Activated CD4-positive, alpha-beta T cell treated with anti-CD3 and anti-CD28 coated beads, Interleukin-2, Interleukin-6, amounts not matched to agents 100 ng/mL and 50 ng/mL, durations not matched to agents 16 hours and 8 hours (primary cell): ENCODE measurements at regions not wholly inside any gene's neighbourhood (a gene's known extent, or its start where the extent isn't known, plus 50 kb on each side); places are given as distances from the start of the nearest gene placed in this dataset.
"Not testable (repeated sequence)": the region's sequence is repeated elsewhere in the genome, so short reads cannot be mapped to it uniquely, and the experiment has no call there.

ENCODE experiments used
- DNase-seq: peaks from one replicate; pipeline ENCODE4 v3.0.0-alpha.2; 2020

DNA sequence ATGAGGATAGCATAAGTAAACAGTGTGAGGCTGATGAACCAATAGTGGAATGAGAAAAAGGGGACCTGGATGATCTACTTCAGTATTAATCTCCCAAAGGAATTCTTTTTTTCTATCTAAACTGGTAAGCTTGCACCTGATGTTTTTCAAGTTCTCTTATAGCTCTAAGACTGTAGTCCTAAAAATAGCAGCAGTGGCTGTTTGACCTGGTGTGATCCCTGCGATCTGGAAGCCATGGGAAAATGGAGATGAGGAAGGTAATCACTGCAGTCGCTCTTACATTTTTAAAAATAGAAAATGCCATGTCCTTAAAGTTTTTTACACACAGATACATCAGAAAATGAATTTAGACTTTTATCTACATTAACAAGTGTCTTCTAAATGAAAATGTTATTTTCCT lies 926.4 kb upstream of the SLC35B3 start:
- DNase-seq = no peak

DNA sequence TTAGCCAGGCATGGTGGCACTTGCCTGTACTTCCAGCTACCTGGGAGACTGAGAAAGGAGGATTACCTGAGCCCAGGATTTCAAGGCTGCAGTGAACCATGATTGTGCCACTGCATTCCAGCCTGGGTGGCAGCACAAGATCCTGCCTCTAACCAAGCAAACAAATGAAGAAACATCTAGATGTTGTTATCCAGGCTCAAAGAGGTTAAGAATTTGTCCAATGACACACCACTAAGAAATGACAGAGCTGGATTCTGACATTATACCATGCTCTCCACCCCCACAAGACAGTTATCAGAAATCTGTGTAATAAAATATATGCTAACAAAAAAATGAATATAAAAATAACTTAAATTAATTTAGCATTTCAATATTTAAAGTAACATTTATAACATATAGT lies 925.5 kb upstream of the SLC35B3 start:
- DNase-seq = no peak

DNA sequence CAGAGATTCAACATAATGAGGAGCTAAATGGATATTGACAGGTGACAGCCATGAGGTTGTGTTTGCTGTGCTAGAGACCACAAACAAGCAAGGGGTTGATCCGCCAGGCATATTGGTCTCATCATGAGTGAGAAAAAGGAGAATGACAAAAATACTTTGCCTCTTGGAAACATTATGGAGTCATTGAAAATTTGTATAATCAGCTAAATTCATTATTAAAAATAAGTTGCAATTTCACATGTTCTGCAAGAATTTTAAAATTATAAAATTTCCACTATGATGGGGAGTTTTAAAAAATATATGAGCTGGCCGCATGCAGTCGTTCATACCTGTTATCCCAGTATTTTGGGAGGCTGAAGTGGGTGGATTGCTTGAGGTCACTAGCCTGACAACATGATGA lies 912.3 kb upstream of the SLC35B3 start:
- DNase-seq = no peak

- no peak for DNase-seq
Observed at GRCh38 chr6:9346923-9347322, 911.6 kb upstream of the SLC35B3 start.

- no peak for DNase-seq
Observed at GRCh38 chr6:9335431-9335830, 900.1 kb upstream of the SLC35B3 start.

- DNase-seq = no peak
Observed at GRCh38 chr6:9334979-9335378, 899.6 kb upstream of the SLC35B3 start.

DNA sequence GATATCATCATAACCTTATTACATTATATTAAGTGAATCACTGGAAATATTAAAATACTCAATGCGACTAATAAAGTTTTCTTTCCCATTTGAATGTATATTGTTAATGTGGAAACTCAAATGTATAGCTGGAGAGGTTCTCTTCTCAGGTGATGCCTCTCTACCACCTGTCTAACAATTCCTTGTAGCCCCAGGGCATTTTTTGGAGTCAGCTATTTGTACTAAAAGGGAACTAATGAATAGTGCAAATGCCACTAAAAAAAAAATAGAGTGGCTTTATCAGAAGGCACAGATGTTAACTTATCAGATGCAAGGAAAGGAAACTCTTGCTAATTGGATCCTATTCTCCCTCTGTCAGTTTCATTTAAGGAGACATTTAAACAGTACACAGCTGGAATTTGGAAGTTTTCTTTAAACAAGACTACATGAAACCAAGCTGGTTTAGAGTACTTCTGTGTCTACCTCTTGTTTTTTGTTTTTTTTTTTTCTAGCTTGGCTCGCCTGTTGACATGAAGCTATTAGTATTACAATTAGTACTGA lies 897.0 kb upstream of the SLC35B3 start:
- no peak for DNase-seq

GRCh38 chr6:9316831-9317230 lies 881.5 kb upstream of the SLC35B3 start:
- no peak for DNase-seq

DNA sequence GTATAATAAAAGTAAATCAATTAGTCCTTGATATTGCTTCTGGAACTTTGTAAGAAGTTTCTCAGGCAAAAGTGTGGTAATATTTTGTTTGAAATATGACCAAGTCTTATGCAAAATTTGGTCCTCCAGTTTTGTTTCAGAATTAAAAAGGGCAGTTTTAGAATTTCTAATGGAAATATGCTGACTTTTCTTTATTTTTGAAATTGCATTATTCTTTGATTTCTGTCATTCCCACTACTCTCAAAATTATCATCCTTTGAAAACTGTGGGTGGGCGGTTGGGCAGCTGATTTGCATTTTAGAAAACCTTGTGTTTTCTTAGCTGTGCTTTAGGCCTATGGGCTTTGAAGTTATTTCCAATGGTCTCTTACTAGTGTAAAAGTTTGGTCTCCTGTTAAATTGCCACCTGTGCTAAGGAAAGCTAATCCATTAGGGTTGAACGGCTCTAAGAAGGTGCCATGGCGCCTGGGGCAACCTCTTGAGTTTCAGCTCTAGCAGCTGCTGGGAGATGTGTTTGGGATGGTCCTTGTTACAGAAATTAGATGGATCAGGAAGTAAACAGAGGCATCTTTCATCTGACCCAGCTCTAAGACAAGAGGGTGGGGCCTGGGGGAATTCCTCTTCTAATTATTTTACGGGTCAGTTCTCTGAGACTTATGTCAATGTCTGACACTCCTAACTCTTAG lies 880.8 kb upstream of the SLC35B3 start:
- no peak for DNase-seq

DNA sequence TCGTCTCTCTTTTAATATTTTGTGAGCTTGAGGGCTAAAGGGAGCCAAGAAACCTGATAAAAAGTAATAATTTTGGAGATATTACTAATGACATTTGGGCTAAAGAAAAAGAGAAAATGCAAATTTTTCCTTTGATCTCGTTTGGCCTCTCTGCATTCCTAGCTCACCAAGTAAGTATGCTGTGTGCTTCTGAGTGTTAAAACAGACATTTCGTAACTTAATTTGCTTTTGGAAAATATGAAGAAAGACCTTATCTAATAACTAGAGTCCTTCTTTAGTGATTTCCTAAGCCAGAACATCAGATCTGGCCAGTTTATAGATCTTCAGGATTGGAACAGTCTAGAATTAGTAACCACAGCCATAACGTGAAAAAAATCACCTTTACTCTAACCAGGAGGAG lies 872.9 kb upstream of the SLC35B3 start:
- DNase-seq = no peak

GRCh38 chr6:9307786-9308185 lies 872.4 kb upstream of the SLC35B3 start:
- DNase-seq = no peak

DNA sequence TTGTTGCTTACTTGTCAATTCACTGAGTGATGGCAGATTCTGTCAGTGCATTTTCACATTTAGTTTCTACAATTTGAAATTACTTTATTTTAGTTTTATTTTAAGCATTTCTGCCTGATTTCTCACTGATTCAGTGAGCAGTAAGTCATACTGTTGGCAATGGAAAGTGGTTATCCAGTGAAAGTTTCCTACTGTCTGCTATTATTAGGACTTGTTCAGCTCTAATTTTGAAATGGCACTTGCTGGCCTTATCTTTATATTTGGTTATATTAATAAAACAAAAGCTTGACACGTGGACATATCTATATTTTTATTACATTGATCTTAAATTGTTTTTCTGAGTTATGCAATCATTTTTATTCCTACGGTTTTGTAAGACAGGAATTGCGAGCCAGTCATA lies 871.8 kb upstream of the SLC35B3 start:
- no peak for DNase-seq

DNA sequence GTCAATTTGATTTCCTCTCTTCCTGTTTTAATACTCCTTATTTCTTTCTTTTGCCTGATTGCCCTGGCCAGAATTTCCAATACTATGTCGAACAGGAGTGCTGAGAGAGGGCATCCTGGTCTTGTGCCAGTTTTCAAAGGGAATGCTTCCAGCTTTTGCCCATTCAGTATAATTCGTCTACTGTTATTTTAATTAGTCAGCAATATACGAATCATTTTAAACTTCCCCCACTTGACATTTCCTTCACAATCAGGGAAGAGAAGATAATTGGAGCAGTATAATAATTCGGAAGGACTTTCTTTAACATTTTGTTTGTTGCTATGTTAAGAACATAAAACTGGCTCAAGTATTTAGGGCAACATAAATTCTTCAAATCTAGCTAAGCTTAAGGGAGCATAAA lies 860.3 kb upstream of the SLC35B3 start:
- DNase-seq = no peak

DNA sequence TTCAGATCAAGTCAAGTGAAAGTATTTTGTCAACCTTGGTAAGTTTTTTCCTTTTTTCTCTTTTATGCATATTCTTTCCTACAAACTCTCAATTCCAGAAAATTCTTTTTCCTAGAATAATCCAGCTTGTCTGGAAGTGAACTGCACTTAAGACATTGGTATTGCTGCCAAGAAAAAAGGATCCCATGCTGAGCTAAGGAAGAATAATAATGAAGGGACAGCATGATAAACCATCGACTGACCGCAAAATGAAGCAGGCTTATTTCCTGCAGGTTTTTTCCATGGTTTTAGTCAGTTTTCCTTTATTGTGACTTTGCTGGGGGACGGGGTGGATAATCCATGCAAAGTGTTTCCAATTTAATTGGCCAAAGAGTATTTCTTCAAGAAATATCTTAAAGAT lies 857.6 kb upstream of the SLC35B3 start:
- no peak for DNase-seq

GRCh38 chr6:9290342-9290741 lies 855.0 kb upstream of the SLC35B3 start:
- DNase-seq = not testable (repeated sequence)

DNA sequence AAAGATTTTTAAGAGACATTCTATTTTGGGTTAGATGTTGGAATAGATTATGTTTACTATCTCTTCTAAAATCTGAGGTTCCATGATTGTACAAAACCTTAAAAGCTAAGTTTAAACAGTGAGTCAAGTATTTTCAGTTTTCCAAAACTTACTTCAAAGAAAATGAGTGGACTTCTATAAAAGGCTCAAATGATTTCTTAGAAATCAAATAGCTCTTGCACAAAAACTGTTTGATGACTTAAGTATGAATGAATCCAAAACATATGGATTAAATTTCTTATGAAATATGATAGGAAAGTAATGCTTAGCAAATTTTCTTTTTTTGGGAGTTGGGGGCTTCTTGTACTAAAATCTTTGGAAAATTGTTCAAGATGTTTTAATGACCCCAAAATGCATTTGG lies 837.3 kb upstream of the SLC35B3 start:
- DNase-seq = no peak

DNA sequence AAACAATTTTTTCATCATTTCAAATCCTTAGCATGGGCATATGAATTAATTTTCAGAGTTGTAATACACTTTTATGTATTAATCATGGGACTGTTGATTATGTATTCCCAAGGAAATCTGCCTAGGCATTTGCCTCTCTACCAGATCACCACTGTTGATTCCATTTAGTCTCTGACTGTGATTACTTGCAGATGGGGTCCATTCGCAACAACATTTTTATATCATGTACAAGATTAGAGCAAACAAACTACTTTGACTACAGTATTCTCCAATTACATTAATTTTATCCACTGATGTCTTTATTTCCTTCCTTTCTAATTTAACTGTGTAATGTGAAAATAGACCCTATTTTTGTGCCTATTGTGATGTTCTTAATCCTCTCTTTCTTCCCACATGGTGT lies 831.4 kb upstream of the SLC35B3 start:
- DNase-seq = no peak

DNA sequence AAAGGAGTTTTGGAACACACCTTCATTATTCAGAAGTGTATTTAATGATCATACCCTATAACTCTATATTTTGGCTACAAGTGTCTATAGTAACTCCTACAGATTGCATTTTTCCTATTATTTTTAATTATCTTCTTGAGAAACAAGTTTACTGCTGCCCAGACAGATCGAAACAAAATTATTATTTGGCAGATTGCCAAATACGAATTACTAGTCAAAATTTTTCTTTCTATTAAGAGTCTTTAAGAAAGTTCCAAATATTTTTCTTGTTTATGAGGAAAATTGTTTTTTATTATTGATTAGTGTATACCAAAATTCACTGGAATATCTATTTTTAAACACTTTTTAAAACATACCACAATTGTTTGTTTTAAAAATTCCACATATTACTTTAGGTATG lies 821.9 kb upstream of the SLC35B3 start:
- DNase-seq = no peak

DNA sequence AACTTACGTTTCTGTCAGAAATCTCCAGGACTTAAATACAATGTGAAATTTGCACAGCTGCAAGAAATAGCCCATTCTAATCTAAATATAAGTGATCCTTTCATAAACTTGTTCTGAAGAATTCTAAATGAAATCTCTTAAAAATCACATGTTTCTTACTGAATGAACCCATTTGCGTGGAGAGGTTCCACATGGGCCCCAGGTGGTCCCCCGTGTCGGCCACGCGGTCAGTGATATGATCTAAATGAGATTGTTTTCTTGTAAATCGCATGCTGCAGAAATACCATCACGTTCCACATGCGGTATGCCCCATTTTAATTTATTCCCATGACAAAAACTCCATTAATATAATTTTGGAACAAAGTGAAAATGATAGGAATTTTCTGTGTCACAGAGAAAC lies 818.9 kb upstream of the SLC35B3 start:
- no peak for DNase-seq

GRCh38 chr6:9252799-9253198 lies 817.5 kb upstream of the SLC35B3 start:
- DNase-seq = no peak

DNA sequence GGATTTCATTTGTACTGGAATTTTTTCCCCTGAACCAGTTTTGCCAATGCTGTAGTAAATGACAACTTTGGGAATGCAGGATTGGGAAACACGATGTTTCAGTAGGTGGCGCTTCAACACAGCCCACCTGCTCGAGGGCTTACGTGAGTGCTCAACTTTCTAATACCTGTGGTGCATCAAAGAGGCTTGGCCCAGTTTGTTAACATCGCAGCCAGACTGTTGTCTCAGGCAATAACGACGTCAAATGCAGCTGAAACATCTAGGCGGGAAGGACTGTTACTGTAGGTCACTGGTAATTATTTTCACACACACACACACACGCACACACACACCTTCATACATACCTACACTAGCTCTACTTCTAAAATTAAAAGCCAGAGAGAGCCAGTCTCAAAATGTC lies 815.5 kb upstream of the SLC35B3 start:
- DNase-seq = no peak

DNA sequence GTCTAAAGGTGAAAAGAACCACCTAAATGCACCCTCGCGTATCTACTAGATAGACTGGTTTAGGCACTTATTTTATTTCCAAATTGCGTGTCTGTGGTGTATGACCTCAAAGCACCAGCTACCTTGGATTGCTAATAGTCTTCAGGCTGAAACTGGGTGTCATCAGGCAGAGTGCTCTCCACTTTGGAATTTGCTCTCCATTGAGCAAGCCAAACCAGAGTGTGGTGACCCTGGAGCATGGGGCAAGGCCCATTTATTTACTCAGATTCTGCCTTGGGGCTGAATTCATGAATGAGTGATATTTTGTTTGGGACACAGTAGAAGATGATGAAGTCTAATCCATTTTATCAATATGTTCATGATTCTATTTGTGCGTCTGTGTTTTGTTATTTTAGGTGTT lies 812.8 kb upstream of the SLC35B3 start:
- DNase-seq = no peak

- DNase-seq = no peak
Observed at GRCh38 chr6:9240861-9241260, 805.5 kb upstream of the SLC35B3 start.

DNA sequence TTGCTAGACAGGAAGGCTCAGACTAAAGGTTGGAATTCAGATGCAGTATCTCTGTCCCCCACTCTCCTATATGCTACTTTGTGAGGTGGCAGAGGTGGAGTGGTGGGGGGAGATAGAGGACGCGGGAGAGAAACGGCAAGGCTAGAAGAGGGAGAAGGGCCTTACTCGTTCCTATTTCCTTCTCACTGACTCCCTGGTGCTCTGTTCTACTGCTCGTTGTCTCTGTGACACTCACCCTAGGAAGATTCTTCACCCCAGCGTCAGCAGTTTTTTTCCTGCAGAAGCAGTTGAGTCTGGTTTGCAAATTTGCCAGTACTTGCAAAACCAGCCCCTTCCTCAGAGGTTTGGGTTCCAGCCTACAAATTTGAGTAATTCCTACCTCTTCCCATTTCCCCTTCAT lies 801.1 kb upstream of the SLC35B3 start:
- no peak for DNase-seq

DNA sequence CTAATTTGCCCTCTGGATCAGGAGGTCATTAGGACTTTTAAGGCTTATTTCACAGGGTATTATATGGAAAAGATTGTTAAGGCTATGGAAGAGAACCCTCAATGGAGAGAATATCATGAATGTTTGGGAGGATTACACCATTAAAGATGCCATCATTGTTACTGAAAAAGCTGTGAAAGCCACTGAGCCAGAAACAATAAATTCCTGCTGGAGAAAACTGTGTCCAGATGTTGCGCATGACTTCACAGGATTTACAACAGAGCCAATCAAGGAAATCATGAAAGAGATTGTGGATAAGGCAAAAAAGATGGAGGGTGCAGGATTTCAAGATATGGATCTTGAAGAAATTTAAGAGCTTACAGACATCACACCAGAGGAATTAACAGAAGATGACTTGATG lies 798.3 kb upstream of the SLC35B3 start:
- no peak for DNase-seq
